DOHH2 (cell line): ENCODE measurements at regions not wholly inside any gene's neighbourhood (a gene's known extent, or its start where the extent isn't known, plus 50 kb on each side); places are given as distances from the start of the nearest gene placed in this dataset.

Experiments used
- H3F3A ChIP-seq: fragments of 200-600 bp; sonication (generic), shearing (Covaris generic); 2 replicates; pipeline ENCODE4 v1.6.0; 2016; ENCODE audit warnings: antibody characterized with exemption, mild to moderate bottlenecking; ENCODE audit not compliant: control insufficient read depth, insufficient read depth
- H3K27ac ChIP-seq: fragments of 200-600 bp; sonication (generic); 2 replicates; pipeline ENCODE4 v1.5.1; 2014; ENCODE audit warnings: low read depth, mild to moderate bottlenecking, low read length, moderate library complexity
- H3K27me3 ChIP-seq: fragments of 200-600 bp; sonication (generic); 2 replicates; pipeline ENCODE4 v1.6.1; 2014; ENCODE audit warnings: mild to moderate bottlenecking, low read length, mixed read lengths; ENCODE audit not compliant: control insufficient read depth
- H3K36me3 ChIP-seq: fragments of 200-600 bp; sonication (generic); 2 replicates; pipeline ENCODE4 v1.6.1; 2014; ENCODE audit warnings: mild to moderate bottlenecking, low read length, moderate library complexity, mixed read lengths; ENCODE audit not compliant: control insufficient read depth
- H3K4me1 ChIP-seq: fragments of 200-600 bp; sonication (generic); 2 replicates; pipeline ENCODE4 v1.6.1; 2014; ENCODE audit warnings: mild to moderate bottlenecking, low read length, mixed read lengths; ENCODE audit not compliant: control insufficient read depth
- H3K4me2 ChIP-seq: fragments of 200-600 bp; sonication (generic); 2 replicates; pipeline ENCODE4 v1.6.0; 2014; ENCODE audit warnings: mild to moderate bottlenecking, low read length, moderate library complexity
- H3K4me3 ChIP-seq: fragments of 200-600 bp; sonication (generic); 2 replicates; pipeline ENCODE4 v1.5.1; 2014; ENCODE audit warnings: mild to moderate bottlenecking, low read length, mixed read lengths
- H3K79me2 ChIP-seq: fragments of 200-600 bp; sonication (generic); 2 replicates; pipeline ENCODE4 v1.6.1; 2014; ENCODE audit warnings: mild to moderate bottlenecking, low read length, mixed read lengths; ENCODE audit not compliant: control insufficient read depth
- H3K9me2 ChIP-seq: fragments of 200-600 bp; sonication (generic); replicated peaks from 2 replicates; pipeline ENCODE4 v1.6.1; 2014; ENCODE audit warnings: mild to moderate bottlenecking, low read length, mixed read lengths; ENCODE audit not compliant: control insufficient read depth
- H3K9me3 ChIP-seq: fragments of 200-600 bp; sonication (generic); 2 replicates; pipeline ENCODE4 v1.6.1; 2014; ENCODE audit warnings: antibody characterized with exemption, low read length, mixed read lengths; ENCODE audit not compliant: control insufficient read depth, insufficient read depth
- H4K20me1 ChIP-seq: fragments of 200-600 bp; sonication (generic); 2 replicates; pipeline ENCODE4 v1.6.0; 2014; ENCODE audit warnings: low read depth, mild to moderate bottlenecking, antibody characterized with exemption, low read length, moderate library complexity; ENCODE audit not compliant: control insufficient read depth, insufficient read depth
- CTCF ChIP-seq: fragments of 200-600 bp; sonication (generic); IDR thresholded peaks from one replicate; pipeline ENCODE4 v1.5.1; 2014; ENCODE audit warnings: antibody characterized with exemption, mild to moderate bottlenecking, low read depth, low read length; ENCODE audit not compliant: poor library complexity, severe bottlenecking
- EZH2phosphoT487 ChIP-seq: fragments of 200-600 bp; sonication (generic); IDR thresholded peaks from 2 replicates; pipeline ENCODE4 v1.6.1; 2017; ENCODE audit warnings: borderline replicate concordance, mild to moderate bottlenecking, antibody characterized with exemption, low read length, moderate library complexity, mixed read lengths

DNA sequence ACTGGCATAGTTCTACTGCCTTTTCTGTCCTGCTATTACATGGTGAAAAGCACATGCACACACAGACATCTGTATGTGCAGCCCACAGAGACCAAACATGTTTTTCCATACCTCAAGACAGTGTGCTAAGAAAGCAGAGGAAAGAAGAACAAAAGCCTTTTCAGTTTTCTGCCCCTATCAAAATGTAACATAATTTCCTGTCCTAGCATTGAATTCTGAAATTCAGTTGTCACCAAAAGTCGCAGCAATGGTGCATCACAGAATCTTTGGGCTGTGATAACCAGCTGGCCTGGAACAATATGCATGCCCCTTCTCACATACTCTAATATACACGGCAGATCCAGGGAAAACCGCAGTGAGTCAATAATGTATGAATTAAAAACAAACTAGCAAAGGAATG is 153.8 kb upstream of the RAP2B start:
- TF ChIP-seq CTCF (no peak), EZH2phosphoT487 (no peak)
- Histone ChIP-seq H3K27ac (no peak overlapping the region), H3K36me3 (no peaks in the 10 kb centered on the region), H3K9me3 (no peaks in the 10 kb centered on the region), H3K27me3 (no peaks in the 10 kb centered on the region), H3K4me1 (no peaks in the 10 kb centered on the region), H3K4me2 (no peak overlapping the region), H3F3A (no peaks in the 10 kb centered on the region), H3K4me3 (no peak overlapping the region), H4K20me1 (no peaks in the 10 kb centered on the region), H3K9me2 (no peaks in the 10 kb centered on the region), H3K79me2 (no peaks in the 10 kb centered on the region)

GRCh38 chr3:153023896-153024295 is 138.1 kb upstream of the RAP2B start:
- no peaks in the 10 kb centered on the region for H3F3A ChIP-seq
- H3K79me2 ChIP-seq: no peaks in the 10 kb centered on the region
- no peaks in the 10 kb centered on the region for H3K9me3 ChIP-seq
- no peaks in the 10 kb centered on the region for H3K36me3 ChIP-seq
- peaks cover 8% of the 10 kb centered on the region for H3K27me3 ChIP-seq
- H3K4me2 ChIP-seq: no peak overlapping the region
- no peak overlapping the region for H3K27ac ChIP-seq
- H4K20me1 ChIP-seq: no peaks in the 10 kb centered on the region
- no peak for TF ChIP-seq EZH2phosphoT487
- TF ChIP-seq CTCF: no peak
- H3K4me1 ChIP-seq: no peaks in the 10 kb centered on the region
- no peaks in the 10 kb centered on the region for H3K9me2 ChIP-seq
- no peak overlapping the region for H3K4me3 ChIP-seq

GRCh38 chr3:153026026-153026425 is 136.0 kb upstream of the RAP2B start:
- no peak overlapping the region for H3K4me2 ChIP-seq
- no peaks in the 10 kb centered on the region for H3K9me3 ChIP-seq
- no peak overlapping the region for H3K27ac ChIP-seq
- no peaks in the 10 kb centered on the region for H3K79me2 ChIP-seq
- H4K20me1 ChIP-seq: no peaks in the 10 kb centered on the region
- H3K4me1 ChIP-seq: no peaks in the 10 kb centered on the region
- TF ChIP-seq EZH2phosphoT487: no peak
- peak; percentile 66 for TF ChIP-seq CTCF
- H3K36me3 ChIP-seq: no peaks in the 10 kb centered on the region
- no peaks in the 10 kb centered on the region for H3F3A ChIP-seq
- no peaks in the 10 kb centered on the region for H3K9me2 ChIP-seq
- H3K4me3 ChIP-seq: no peak overlapping the region
- peaks cover 9% of the 10 kb centered on the region for H3K27me3 ChIP-seq

DNA sequence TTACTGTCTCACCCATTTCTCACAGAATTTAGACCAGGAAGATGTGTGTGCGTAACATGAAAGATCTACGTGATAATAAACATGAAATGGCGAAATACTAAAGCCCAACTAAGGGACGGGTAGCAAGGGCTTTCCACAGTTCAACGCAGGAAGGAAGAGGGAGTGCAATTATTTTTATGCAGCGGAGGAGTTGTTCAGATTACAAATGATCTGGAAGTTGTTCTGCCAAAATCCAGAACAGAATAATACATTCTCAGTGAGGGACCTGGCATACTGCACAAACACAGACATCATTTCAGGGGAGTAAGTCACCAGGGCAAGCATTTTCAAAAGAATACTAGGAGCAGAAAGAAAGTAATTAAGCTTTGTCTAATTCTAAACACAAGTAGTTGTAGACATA is 133.6 kb upstream of the RAP2B start:
- no peaks in the 10 kb centered on the region for H3K9me3 ChIP-seq
- TF ChIP-seq CTCF: no peak
- no peak for TF ChIP-seq EZH2phosphoT487
- no peaks in the 10 kb centered on the region for H3F3A ChIP-seq
- H3K36me3 ChIP-seq: no peaks in the 10 kb centered on the region
- no peaks in the 10 kb centered on the region for H4K20me1 ChIP-seq
- no peaks in the 10 kb centered on the region for H3K4me1 ChIP-seq
- no peak overlapping the region for H3K27ac ChIP-seq
- no peaks in the 10 kb centered on the region for H3K9me2 ChIP-seq
- H3K4me3 ChIP-seq: no peak overlapping the region
- H3K27me3 ChIP-seq: peaks cover 9% of the 10 kb centered on the region
- no peak overlapping the region for H3K4me2 ChIP-seq
- no peaks in the 10 kb centered on the region for H3K79me2 ChIP-seq
